HG02970 (cell line): ENCODE measurements at regions not wholly inside any gene's neighbourhood (a gene's known extent, or its start where the extent isn't known, plus 50 kb on each side); places are given as distances from the start of the nearest gene placed in this dataset.

Experiments
- ATAC-seq: cut with Tn5 transposase; IDR thresholded peaks from one replicate; pipeline ENCODE4 v1.9.1; 2021; ENCODE audit warnings: mild to moderate bottlenecking, moderate library complexity, moderate number of reproducible peaks; ENCODE audit not compliant: unreplicated experiment, low FRiP score

GRCh38 chr6:56775498-56776166 lies 132.9 kb upstream of the DST start:
- no peak for ATAC-seq

GRCh38 chr6:56772737-56773184 lies 130.1 kb upstream of the DST start:
- no peak for ATAC-seq

- ATAC-seq: no peak
Observed at GRCh38 chr6:56771929-56772607, 129.4 kb upstream of the DST start.

GRCh38 chr6:56771189-56771588 lies 128.5 kb upstream of the DST start:
- ATAC-seq: no peak

GRCh38 chr6:56770011-56770520 lies 127.4 kb upstream of the DST start:
- ATAC-seq: no peak

- ATAC-seq: no peak
Observed at GRCh38 chr6:56767892-56768531, 125.3 kb upstream of the DST start.

GRCh38 chr6:56767435-56767834 lies 124.7 kb upstream of the DST start:
- no peak for ATAC-seq

GRCh38 chr6:56766806-56767178 lies 124.1 kb upstream of the DST start:
- peak; percentile 76 for ATAC-seq

- ATAC-seq: no peak
Observed at GRCh38 chr6:56766139-56766805, 123.6 kb upstream of the DST start.

- ATAC-seq: no peak
Observed at GRCh38 chr6:56765494-56765893, 122.8 kb upstream of the DST start.

GRCh38 chr6:56764081-56764566 lies 121.4 kb upstream of the DST start:
- peak; percentile 46 for ATAC-seq

GRCh38 chr6:56761651-56762050 lies 119.0 kb upstream of the DST start:
- ATAC-seq: no peak

GRCh38 chr6:56760842-56761241 lies 118.2 kb upstream of the DST start:
- no peak for ATAC-seq

GRCh38 chr6:56759521-56759920 lies 116.8 kb upstream of the DST start:
- no peak for ATAC-seq

GRCh38 chr6:56758553-56758952 lies 115.9 kb upstream of the DST start:
- no peak for ATAC-seq

- ATAC-seq: no peak
Observed at GRCh38 chr6:56758120-56758519, 115.4 kb upstream of the DST start.

- ATAC-seq: no peak
Observed at GRCh38 chr6:56757588-56757984, 114.9 kb upstream of the DST start.

- ATAC-seq: no peak
Observed at GRCh38 chr6:56756791-56757587, 114.3 kb upstream of the DST start.

GRCh38 chr6:56756219-56756789 lies 113.6 kb upstream of the DST start:
- ATAC-seq: no peak

GRCh38 chr6:56755040-56755439 lies 112.4 kb upstream of the DST start:
- no peak for ATAC-seq
